Astrocyte of the spinal cord (primary cell): ENCODE measurements at regions not wholly inside any gene's neighbourhood (a gene's known extent, or its start where the extent isn't known, plus 50 kb on each side); places are given as distances from the start of the nearest gene placed in this dataset.
"Not testable (repeated sequence)": the region's sequence is repeated elsewhere in the genome, so short reads cannot be mapped to it uniquely, and the experiment has no call there.

Source experiments
- DNase-seq: peaks from one replicate; pipeline ENCODE4 v3.0.0; 2011; ENCODE audit warnings: low read depth, low spot score
- H3K4me3 ChIP-seq: 2 replicates; pipeline ENCODE4 v1.5.1; 2011; ENCODE audit warnings: low read depth, mild to moderate bottlenecking, low read length, moderate library complexity
- in situ Hi-C: cut with HindIII; loops from 2 replicates; pipeline ENCODE4 v1.10.0; 2017; ENCODE audit warnings: low sequenced_read_pairs
- TF ChIP-seq, protein P1 (sequence below): IDR thresholded peaks from 2 replicates; pipeline ENCODE4 v1.5.1; 2012; ENCODE audit warnings: low read depth, mild to moderate bottlenecking, low read length, inconsistent platforms

DNA sequence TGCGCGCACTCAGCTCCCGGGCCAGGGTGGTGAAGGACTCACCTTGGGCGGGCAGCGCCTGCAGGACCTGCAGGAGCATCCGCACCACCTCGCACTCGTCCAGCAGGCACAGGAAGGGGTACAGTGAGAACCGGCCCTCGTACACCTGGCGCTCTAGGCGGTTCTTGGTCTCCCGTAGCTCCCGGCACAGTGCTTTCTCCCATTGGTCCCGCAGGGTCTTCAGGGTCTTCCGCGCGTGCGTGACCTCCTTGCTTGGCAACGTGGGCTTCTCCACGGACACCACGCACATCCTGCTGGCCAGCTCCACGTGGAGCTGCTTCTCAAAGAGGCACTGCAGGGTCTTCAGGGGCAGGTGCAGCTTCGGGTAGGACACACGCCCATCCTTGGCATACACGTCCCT, 74.1 kb upstream of the MED13 start:
- DNase-seq = no peak
- TF ChIP-seq, protein P1, sequence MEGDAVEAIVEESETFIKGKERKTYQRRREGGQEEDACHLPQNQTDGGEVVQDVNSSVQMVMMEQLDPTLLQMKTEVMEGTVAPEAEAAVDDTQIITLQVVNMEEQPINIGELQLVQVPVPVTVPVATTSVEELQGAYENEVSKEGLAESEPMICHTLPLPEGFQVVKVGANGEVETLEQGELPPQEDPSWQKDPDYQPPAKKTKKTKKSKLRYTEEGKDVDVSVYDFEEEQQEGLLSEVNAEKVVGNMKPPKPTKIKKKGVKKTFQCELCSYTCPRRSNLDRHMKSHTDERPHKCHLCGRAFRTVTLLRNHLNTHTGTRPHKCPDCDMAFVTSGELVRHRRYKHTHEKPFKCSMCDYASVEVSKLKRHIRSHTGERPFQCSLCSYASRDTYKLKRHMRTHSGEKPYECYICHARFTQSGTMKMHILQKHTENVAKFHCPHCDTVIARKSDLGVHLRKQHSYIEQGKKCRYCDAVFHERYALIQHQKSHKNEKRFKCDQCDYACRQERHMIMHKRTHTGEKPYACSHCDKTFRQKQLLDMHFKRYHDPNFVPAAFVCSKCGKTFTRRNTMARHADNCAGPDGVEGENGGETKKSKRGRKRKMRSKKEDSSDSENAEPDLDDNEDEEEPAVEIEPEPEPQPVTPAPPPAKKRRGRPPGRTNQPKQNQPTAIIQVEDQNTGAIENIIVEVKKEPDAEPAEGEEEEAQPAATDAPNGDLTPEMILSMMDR = no peak
- H3K4me3 ChIP-seq = no peak overlapping the region
- in situ Hi-C loops = no loop called here

DNA sequence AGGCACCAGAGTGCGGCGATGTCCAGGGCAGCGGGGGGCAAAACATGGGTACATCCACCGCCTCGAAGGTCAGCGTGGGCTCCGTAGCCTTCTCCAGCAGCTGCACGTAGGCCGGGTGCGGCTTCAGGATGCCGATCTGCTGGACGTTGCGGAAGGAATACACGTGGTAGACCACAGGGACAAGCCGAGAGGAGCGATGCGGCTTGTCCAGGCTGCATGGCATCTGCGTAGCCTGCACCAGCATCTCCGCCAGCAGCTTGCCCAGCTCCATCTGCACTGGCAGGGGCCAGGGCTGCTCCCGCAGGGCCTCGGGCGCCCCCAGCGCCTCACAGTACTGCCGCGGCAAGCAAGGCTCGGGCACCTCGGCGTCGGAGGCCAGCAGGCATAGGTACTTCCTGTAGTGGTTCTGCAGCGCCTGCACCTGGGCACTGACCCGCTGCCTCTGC, 73.6 kb upstream of the MED13 start:
- peak; percentile 4 for DNase-seq
- in situ Hi-C loops = not testable (repeated sequence)

DNA sequence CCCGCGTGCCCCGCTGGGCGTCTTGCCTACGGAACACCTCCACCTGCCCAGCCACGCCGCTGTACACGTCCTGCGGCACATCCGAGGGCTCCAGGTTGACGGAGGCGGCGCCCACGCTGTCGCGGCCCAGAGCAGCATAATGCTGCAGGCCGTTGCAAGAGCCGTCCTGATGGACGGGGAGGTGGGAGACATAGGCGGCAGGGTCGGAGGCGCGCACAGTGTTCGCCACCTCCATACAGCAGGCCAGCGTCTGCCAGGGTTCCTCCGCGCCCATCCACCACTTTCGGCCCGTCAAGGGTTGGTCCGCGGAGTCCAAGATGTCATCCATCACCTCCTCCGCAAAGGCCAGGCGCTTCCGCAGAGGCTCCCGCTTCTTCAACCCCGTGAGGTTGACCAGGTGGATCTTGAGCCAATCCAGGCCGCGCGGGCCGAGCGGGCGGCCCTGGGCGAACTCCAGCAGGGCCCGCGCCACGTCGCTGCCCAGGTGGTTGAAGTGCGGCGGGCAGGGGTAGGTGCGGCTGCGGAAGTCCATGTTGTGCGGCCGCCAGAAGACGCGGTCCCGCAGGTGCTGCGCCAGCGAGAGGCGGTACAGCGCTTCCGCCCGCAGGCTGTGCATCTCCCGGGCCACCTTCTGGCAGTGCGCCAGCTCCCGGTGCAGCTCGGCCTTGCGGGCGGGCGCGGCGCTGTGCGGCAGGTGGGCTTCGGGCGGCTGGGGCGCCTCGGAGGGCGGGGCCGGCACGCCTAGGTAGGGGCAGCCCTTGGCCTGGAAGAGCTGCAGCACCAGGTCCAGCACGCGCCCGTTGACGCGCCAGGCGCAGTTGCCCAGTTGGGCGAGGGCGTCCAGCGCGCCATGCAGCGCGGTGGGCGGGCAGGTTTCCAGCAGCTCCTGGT, 72.9 kb upstream of the MED13 start:
- DNase-seq, in situ Hi-C loops, H3K4me3 ChIP-seq: not testable (repeated sequence)

More for the DNA sequence above, 73.6 kb upstream of the MED13 start:
- H3K4me3 ChIP-seq = not testable (repeated sequence)

DNA sequence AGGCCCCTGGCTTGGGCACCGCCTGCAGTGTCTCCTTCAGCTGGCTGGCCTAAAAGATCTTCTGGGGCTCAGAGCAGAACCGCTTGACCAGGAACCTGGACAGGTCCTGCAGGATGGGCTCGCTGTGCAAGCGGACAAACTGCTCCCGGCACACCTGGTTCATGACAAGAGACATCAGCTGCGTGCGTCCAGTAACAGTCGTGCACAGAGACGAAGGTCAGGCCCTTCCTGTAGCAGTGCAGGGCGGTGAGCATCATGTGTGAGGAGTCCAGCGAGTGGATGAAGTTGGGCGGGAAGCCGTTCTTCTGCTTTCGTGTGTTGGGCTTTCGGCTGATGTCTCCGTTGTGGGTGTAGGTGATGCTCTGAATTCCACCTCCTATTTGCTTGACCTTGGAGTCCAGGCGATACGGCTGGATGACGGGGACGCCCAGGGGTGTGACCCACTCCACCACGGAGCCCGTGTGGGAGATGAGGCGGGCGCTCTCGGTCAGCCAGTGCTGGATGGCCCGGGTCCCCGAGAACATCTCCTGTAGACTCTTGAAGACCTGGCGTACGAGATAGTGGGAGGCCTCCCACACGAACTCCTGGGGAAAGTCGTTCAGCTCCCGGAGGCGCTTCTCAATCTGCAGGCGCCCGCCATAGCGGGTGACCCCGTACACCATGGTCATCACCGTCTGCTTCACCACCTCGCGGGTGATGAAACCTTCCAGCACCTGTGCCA, 72.1 kb upstream of the MED13 start:
- H3K4me3 ChIP-seq, in situ Hi-C loops, DNase-seq: not testable (repeated sequence)

DNA sequence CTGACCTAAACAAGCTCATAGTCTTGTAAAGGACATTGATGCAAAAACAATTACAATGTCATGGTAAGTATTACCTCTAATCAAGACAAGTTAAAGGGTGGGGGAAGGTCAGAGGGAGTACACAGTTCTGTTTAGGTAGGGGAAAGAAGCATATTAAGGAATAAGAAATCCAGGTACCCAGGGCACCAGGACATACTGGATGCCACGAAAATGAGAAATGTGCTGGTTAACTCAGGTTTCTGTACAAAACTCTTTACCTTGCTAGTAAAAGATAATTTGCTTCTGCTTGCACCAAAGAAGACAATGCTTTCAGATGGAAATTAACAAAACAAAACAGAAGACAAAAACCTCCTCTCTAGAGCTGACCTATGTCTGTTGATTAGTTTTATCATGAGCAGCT, 70.7 kb upstream of the MED13 start:
- in situ Hi-C loops = no loop called here
- no peak overlapping the region for H3K4me3 ChIP-seq
- DNase-seq = no peak
- TF ChIP-seq, protein P1 = no peak

DNA sequence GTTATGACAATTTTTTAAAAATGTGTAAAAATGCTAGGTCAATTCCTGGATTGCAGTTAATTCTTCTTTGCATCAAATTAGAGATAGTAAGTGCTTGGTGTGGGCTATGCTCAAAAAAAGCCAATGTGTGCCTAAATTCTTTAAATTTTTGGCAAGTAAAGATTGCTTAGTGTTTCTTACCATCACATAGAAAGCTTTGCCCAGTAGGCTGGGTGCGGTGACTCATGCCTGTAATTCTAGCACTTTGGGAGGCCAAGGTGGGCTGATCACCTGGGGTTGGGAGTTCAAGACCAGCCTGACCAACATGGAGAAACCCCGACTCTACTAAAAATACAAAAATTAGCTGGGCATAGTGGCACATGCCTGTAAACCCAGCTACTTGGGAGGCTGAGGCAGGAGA, 70.0 kb upstream of the MED13 start:
- DNase-seq, H3K4me3 ChIP-seq, in situ Hi-C loops: not testable (repeated sequence)

DNA sequence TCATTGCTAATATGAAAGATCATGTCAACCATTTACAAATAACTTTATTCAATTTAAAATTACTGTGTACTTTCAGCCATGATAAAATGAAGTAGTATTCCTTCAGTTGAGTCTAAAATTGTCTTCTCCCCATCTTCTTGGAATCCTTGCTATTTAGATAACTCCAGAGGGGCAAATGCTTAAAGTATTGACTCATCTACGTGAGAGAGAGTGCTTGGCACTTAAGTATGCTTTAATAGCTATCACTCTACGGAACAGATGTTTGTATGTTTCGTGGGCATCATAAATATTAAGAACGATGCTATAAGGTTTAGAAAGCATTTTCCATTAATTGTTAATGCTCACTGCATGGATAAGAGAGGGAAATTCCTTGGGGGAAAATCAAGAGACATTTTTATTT, 69.3 kb upstream of the MED13 start:
- TF ChIP-seq, protein P1 = no peak
- DNase-seq = no peak
- in situ Hi-C loops = no loop called here

DNA sequence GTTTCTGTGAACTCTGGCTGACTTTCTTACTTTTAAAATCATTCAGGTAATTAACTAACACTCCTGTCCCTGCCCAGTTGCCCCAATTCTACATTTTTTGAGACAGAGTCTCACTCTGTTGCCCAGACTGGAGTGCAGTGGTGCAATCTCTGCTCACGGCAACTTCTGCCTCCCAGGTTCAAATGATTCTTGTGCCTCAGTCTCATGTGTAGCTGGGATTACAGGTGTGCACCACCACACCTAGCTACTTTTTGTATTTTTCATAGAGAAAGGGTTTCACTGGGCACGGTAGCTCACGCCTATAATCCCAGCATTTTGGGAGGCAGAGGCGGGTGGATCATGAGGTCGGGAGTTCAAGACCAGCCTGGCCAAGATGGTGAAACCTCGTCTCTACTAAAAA, 66.2 kb upstream of the MED13 start:
- in situ Hi-C loops, DNase-seq, H3K4me3 ChIP-seq: not testable (repeated sequence)

More for the DNA sequence above, 69.3 kb upstream of the MED13 start:
- H3K4me3 ChIP-seq = no peak overlapping the region

DNA sequence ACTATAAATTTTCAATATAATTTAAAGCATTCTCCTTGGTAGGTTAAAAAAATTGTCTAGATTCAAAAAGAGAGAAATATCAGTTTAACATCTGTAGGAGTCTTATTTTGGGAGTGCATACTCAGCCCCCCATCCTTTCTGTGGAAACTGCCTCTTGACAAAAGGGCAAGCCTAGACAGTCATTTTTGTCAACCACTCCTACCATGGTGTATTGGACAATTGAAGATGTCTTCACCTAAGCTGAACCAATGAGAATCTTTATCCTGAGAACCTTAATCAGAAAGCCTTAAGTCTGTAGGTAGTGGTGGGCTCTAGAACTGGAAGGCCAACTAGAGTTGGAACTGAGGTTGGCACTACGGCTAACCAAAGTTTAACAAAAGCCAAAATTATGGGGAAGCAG, 65.7 kb upstream of the MED13 start:
- no peak for DNase-seq
- no peak overlapping the region for H3K4me3 ChIP-seq
- in situ Hi-C loops = no loop called here
- TF ChIP-seq, protein P1 = no peak
